ENCODE measurements at regions not wholly inside any gene's neighbourhood (a gene's known extent, or its start where the extent isn't known, plus 50 kb on each side); places are given as distances from the start of the nearest gene placed in this dataset.

DNA sequence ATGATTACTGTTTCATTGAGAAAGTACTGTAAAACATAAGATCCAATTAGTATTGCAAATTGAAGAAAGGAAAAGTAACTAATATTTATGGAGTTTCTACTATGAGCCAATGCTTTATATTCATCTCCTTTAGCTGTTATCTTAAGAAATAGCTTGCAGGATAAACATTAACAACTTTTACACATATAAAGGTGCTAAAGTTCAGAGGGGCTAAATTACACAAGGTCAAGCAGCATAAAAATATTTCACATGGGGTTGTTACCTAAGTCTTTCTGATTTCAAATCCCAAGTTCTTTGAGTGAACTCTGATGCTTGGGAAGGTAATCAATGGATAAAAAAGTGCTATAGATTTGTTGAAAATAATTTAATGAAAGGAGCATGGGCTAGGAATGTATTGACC, 765.5 kb downstream of the CDH8 start:
- Histone ChIP-seq H3K9ac (ENCODE audit: low read depth in 1 of 2, low read length in 2 of 2) (no peak overlapping the region), H3K4me3 (ENCODE audit: low read depth in 1 of 3, low read length in 3 of 3) (no peak overlapping the region), H3K4me1 (ENCODE audit: control insufficient read depth in 4 of 4, insufficient read depth in 4 of 4, low read length in 3 of 4) (no peaks in the 10 kb centered on the region), H3K27ac (ENCODE audit: low read depth in 1 of 2, low read length in 2 of 2) (no peak overlapping the region), H3K36me3 (ENCODE audit: control insufficient read depth in 4 of 4, insufficient read depth in 3 of 4, low read depth in 1 of 4, low read length in 3 of 4) (no peaks in the 10 kb centered on the region), H3K27me3 (ENCODE audit: control insufficient read depth in 4 of 4, insufficient read depth in 4 of 4, low read length in 3 of 4) (no peaks in the 10 kb centered on the region), H3K9me3 (ENCODE audit: control insufficient read depth in 4 of 4, low read length in 3 of 4) (peaks cover 0 to 2% (median 0%) of the 10 kb centered on the region in 4 donors)
- no peak for DNase-seq (ENCODE audit: low spot score)
- TF ChIP-seq TAF1 (conservative IDR thresholded peaks at IDR 0.05) (no peak), FOXA2 (IDR thresholded peaks at IDR 0.05) (no peak), FOXA1 (IDR thresholded peaks at IDR 0.05) (no peak), SP1 (IDR thresholded peaks at IDR 0.05) (no peak), YY1 (IDR thresholded peaks at IDR 0.05) (no peak), ZBTB33 (IDR thresholded peaks at IDR 0.05) (no peak), HNF4A (conservative IDR thresholded peaks at IDR 0.05) (no peak)
- TF ChIP-seq, protein P1, sequence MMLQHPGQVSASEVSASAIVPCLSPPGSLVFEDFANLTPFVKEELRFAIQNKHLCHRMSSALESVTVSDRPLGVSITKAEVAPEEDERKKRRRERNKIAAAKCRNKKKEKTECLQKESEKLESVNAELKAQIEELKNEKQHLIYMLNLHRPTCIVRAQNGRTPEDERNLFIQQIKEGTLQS (IDR thresholded peaks at IDR 0.05) = no peak
- TF ChIP-seq, protein P2, sequence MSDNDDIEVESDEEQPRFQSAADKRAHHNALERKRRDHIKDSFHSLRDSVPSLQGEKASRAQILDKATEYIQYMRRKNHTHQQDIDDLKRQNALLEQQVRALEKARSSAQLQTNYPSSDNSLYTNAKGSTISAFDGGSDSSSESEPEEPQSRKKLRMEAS (IDR thresholded peaks at IDR 0.05) = no peak
- TF ChIP-seq, protein P3, sequence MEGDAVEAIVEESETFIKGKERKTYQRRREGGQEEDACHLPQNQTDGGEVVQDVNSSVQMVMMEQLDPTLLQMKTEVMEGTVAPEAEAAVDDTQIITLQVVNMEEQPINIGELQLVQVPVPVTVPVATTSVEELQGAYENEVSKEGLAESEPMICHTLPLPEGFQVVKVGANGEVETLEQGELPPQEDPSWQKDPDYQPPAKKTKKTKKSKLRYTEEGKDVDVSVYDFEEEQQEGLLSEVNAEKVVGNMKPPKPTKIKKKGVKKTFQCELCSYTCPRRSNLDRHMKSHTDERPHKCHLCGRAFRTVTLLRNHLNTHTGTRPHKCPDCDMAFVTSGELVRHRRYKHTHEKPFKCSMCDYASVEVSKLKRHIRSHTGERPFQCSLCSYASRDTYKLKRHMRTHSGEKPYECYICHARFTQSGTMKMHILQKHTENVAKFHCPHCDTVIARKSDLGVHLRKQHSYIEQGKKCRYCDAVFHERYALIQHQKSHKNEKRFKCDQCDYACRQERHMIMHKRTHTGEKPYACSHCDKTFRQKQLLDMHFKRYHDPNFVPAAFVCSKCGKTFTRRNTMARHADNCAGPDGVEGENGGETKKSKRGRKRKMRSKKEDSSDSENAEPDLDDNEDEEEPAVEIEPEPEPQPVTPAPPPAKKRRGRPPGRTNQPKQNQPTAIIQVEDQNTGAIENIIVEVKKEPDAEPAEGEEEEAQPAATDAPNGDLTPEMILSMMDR (IDR thresholded peaks at IDR 0.05; ENCODE audit: low read depth, low read length, missing input control) = no peak
- TF ChIP-seq, protein P4, sequence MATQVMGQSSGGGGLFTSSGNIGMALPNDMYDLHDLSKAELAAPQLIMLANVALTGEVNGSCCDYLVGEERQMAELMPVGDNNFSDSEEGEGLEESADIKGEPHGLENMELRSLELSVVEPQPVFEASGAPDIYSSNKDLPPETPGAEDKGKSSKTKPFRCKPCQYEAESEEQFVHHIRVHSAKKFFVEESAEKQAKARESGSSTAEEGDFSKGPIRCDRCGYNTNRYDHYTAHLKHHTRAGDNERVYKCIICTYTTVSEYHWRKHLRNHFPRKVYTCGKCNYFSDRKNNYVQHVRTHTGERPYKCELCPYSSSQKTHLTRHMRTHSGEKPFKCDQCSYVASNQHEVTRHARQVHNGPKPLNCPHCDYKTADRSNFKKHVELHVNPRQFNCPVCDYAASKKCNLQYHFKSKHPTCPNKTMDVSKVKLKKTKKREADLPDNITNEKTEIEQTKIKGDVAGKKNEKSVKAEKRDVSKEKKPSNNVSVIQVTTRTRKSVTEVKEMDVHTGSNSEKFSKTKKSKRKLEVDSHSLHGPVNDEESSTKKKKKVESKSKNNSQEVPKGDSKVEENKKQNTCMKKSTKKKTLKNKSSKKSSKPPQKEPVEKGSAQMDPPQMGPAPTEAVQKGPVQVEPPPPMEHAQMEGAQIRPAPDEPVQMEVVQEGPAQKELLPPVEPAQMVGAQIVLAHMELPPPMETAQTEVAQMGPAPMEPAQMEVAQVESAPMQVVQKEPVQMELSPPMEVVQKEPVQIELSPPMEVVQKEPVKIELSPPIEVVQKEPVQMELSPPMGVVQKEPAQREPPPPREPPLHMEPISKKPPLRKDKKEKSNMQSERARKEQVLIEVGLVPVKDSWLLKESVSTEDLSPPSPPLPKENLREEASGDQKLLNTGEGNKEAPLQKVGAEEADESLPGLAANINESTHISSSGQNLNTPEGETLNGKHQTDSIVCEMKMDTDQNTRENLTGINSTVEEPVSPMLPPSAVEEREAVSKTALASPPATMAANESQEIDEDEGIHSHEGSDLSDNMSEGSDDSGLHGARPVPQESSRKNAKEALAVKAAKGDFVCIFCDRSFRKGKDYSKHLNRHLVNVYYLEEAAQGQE (IDR thresholded peaks at IDR 0.05) = no peak

- Histone ChIP-seq H3K9ac (ENCODE audit: low read depth in 1 of 2, low read length in 2 of 2) (no peak overlapping the region), H3K4me3 (ENCODE audit: low read depth in 1 of 3, low read length in 3 of 3) (no peak overlapping the region), H3K9me3 (ENCODE audit: control insufficient read depth in 4 of 4, low read length in 3 of 4) (no peaks in the 10 kb centered on the region), H3K4me1 (ENCODE audit: control insufficient read depth in 4 of 4, insufficient read depth in 4 of 4, low read length in 3 of 4) (no peaks in the 10 kb centered on the region), H3K36me3 (ENCODE audit: control insufficient read depth in 4 of 4, insufficient read depth in 3 of 4, low read depth in 1 of 4, low read length in 3 of 4) (no peaks in the 10 kb centered on the region), H3K27me3 (ENCODE audit: control insufficient read depth in 4 of 4, insufficient read depth in 4 of 4, low read length in 3 of 4) (no peaks in the 10 kb centered on the region), H3K27ac (ENCODE audit: low read depth in 1 of 2, low read length in 2 of 2) (no peak overlapping the region)
- 88% methylated on average over 1 of the region's 1 CpG for WGBS
- TF ChIP-seq JUND (IDR thresholded peaks at IDR 0.05) (no peak), HNF4G (IDR thresholded peaks at IDR 0.05) (no peak), RXRA (IDR thresholded peaks at IDR 0.05) (no peak), EGR1 (IDR thresholded peaks at IDR 0.05; ENCODE audit: low read depth in 2 of 2) (no peak), FOXA2 (IDR thresholded peaks at IDR 0.05) (no peak), HNF4A (conservative IDR thresholded peaks at IDR 0.05) (no peak)
- TF ChIP-seq, protein P4 (IDR thresholded peaks at IDR 0.05) = no peak
- TF ChIP-seq, protein P1 (IDR thresholded peaks at IDR 0.05) = no peak
- TF ChIP-seq, protein P3 (IDR thresholded peaks at IDR 0.05; ENCODE audit: low read depth, low read length, missing input control) = no peak
- no peak for DNase-seq (ENCODE audit: low spot score)
Observed at GRCh38 chr16:61263400-61263799, 772.8 kb downstream of the CDH8 start.

Measured in liver (tissue), 8 donors.